ENCODE measurements at regions not wholly inside any gene's neighbourhood (a gene's known extent, or its start where the extent isn't known, plus 50 kb on each side); places are given as distances from the start of the nearest gene placed in this dataset.

DNA sequence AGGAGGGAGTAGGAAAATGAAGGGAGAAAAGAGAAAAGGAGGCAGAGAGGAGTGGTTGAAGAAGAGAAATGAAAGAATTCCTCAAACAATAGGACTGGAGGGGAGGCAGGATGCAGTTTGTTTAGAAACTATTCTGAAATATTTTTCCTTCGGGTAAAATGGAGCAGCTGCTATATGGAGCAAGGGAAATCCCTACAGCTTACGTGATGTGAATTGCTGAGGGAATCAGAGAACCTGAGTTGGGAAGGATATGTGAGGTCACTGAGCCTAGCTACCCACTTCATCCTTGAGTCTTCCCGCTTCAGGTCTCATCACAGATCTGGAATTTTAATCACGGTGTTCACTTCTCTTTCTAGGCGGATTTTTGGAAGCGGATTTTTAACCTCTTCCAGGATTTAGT lies 204.3 kb downstream of the ERCC6L2 start:
- no peaks in the 10 kb centered on the region for H3K36me3 ChIP-seq
- DNase-seq (no peak), ATAC-seq (no peak), FAIRE-seq (no peak)
- 81 to 85% methylated on average over 6 of the region's 6 CpGs for WGBS, 2 donors
- H3K27ac ChIP-seq, result no peak overlapping the region
- no peaks in the 10 kb centered on the region for H3K9me3 ChIP-seq
- no peaks in the 10 kb centered on the region for H3K27me3 ChIP-seq
- no peak for TF ChIP-seq CTCF (IDR thresholded peaks at IDR 0.05)
- no peak overlapping the region for H3K4me3 ChIP-seq
- intact Hi-C loops (cut with DNase I), result no loop called here
- peaks cover 0 to 4% (median 0%) of the 10 kb centered on the region in 3 donors for H3K4me1 ChIP-seq

GRCh38 chr9:96078897-96079490 lies 203.5 kb downstream of the ERCC6L2 start:
- no peak for FAIRE-seq
- no peak for DNase-seq
- TF ChIP-seq CTCF (IDR thresholded peaks at IDR 0.05), result no peak
- peak in 1 of 4 donors; percentile 44 for ATAC-seq
- Histone ChIP-seq H3K4me1 (peaks cover 4 to 10% (median 4%) of the 10 kb centered on the region in 3 donors), H3K9me3 (no peaks in the 10 kb centered on the region), H3K27ac (no peak overlapping the region), H3K4me3 (no peak overlapping the region), H3K36me3 (no peaks in the 10 kb centered on the region), H3K27me3 (no peaks in the 10 kb centered on the region)
- WGBS, 2 donors, result 52 to 66% methylated on average over 4 of the region's 4 CpGs
- intact Hi-C loops (cut with DNase I), result no loop called here

DNA sequence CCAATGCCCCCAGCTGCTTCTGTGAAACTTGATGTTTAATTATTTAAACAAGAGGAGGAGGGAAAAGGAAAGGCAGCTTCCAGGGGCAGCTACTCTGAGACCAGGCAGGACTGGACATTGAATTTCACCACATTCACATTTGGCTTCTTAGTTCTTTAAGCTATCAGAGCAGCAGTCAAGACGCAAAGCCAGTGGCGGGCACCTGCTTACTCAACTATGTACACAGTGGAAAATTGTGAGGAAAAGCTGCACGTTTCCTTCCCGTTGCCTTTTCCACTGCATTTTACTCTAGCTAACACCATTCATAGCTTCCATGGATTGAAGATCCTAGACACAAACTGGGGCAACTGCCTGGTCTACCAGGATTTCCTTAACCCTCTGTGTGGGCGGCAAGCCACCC lies 200.3 kb downstream of the ERCC6L2 start:
- FAIRE-seq (no peak), ATAC-seq (no peak), DNase-seq (no peak)
- Histone ChIP-seq H3K36me3 (no peaks in the 10 kb centered on the region), H3K9me3 (no peaks in the 10 kb centered on the region), H3K4me1 (peaks cover 7 to 22% (median 18%) of the 10 kb centered on the region in 3 donors), H3K27me3 (no peaks in the 10 kb centered on the region), H3K4me3 (no peak overlapping the region), H3K27ac (no peak overlapping the region)
- no peak for TF ChIP-seq CTCF (IDR thresholded peaks at IDR 0.05)
- 68 to 75% methylated on average over 5 of the region's 5 CpGs for WGBS, 2 donors
- intact Hi-C loops (cut with DNase I), result no loop called here

GRCh38 chr9:96075111-96075510 lies 199.6 kb downstream of the ERCC6L2 start:
- no peak overlapping the region for H3K27ac ChIP-seq
- intact Hi-C loops (cut with DNase I), result no loop called here
- no peak overlapping the region for H3K4me3 ChIP-seq
- whole genome bisulfite sequencing, 2 donors, result 83 to 88% methylated on average over 6 of the region's 6 CpGs
- H3K27me3 ChIP-seq, result no peaks in the 10 kb centered on the region
- no peaks in the 10 kb centered on the region for H3K9me3 ChIP-seq
- DNase-seq (no peak), FAIRE-seq (no peak), ATAC-seq (no peak)
- H3K4me1 ChIP-seq, result peaks cover 7 to 22% (median 18%) of the 10 kb centered on the region in 3 donors
- H3K36me3 ChIP-seq, result no peaks in the 10 kb centered on the region
- no peak for TF ChIP-seq CTCF (IDR thresholded peaks at IDR 0.05)
